CD4-positive, CD25-positive, alpha-beta regulatory T cell (primary cell): ENCODE measurements at regions not wholly inside any gene's neighbourhood (a gene's known extent, or its start where the extent isn't known, plus 50 kb on each side); places are given as distances from the start of the nearest gene placed in this dataset.

Experiments used
- ATAC-seq, 2 donors: fragments of 150-1000 bp; cut with Tn5 transposase; one replicate each; pipeline ENCODE4 v1.10.0; 2021; ENCODE audit warnings: low read depth in 2 of 2, moderate number of reproducible peaks in 2 of 2, moderate library complexity in 1 of 2
- DNase-seq, 3 donors: peaks; one replicate each; pipeline versions ENCODE4 v3.0.0 to v3.0.0-alpha.2; 2012 to 2022; ENCODE audit warnings: mixed read lengths in 1 of 3
- H3K27ac ChIP-seq: one replicate; pipeline ENCODE4 v1.7.0; 2013; ENCODE audit warnings: mild to moderate bottlenecking, low read length; ENCODE audit not compliant: insufficient read depth, poor library complexity, severe bottlenecking
- H3K27me3 ChIP-seq: one replicate; pipeline ENCODE4 v1.7.0; 2013; ENCODE audit warnings: low read length; ENCODE audit not compliant: control insufficient read depth, insufficient read depth
- H3K36me3 ChIP-seq: one replicate; pipeline ENCODE4 v1.7.0; 2013; ENCODE audit warnings: mild to moderate bottlenecking, low read length, moderate library complexity; ENCODE audit not compliant: control insufficient read depth, insufficient read depth
- H3K4me1 ChIP-seq: 2 replicates; pipeline ENCODE4 v1.7.0; 2013; ENCODE audit warnings: mild to moderate bottlenecking, low read length; ENCODE audit not compliant: insufficient read depth, control insufficient read depth, poor library complexity, severe bottlenecking
- H3K4me3 ChIP-seq: one replicate; pipeline ENCODE4 v1.7.0; 2013; ENCODE audit warnings: low read depth, mild to moderate bottlenecking, low read length, moderate library complexity
- H3K9me3 ChIP-seq, 2 experiments: 1 replicate in 1 of 2; 2 replicates in 1 of 2; pipeline ENCODE4 v1.7.0; 2013; ENCODE audit warnings: low read length in 2 of 2, mild to moderate bottlenecking in 1 of 2, moderate library complexity in 1 of 2; ENCODE audit not compliant: control insufficient read depth in 2 of 2
- H3K27ac Mint-ChIP-seq, 3 donors: one replicate each; pipeline ENCODE4 v1.8.0; 2020 to 2022; ENCODE audit warnings: mild to moderate bottlenecking in 3 of 3, mixed read lengths in 3 of 3, moderate library complexity in 2 of 3
- H3K27me3 Mint-ChIP-seq: one replicate; pipeline ENCODE4 v1.8.0; 2022; ENCODE audit warnings: mild to moderate bottlenecking, mixed read lengths
- H3K36me3 Mint-ChIP-seq: one replicate; pipeline ENCODE4 v1.8.0; 2020; ENCODE audit warnings: mixed read lengths
- H3K4me1 Mint-ChIP-seq, 4 donors: one replicate each; pipeline ENCODE4 v1.8.0; 2020 to 2022; ENCODE audit warnings: mixed read lengths in 4 of 4, mild to moderate bottlenecking in 1 of 4
- H3K4me3 Mint-ChIP-seq, 4 donors: one replicate each; pipeline ENCODE4 v1.8.0; 2020 to 2022; ENCODE audit warnings: mild to moderate bottlenecking in 4 of 4, mixed read lengths in 4 of 4, moderate library complexity in 3 of 4
- H3K9me3 Mint-ChIP-seq, 7 donors: one replicate each; pipeline ENCODE4 v1.8.0; 2020 to 2022; ENCODE audit warnings: mixed read lengths in 7 of 7, mild to moderate bottlenecking in 3 of 7, moderate library complexity in 2 of 7

GRCh38 chr4:64216741-64217140 is 192.5 kb downstream of the TECRL start:
- Histone ChIP-seq H3K4me3 (no peak overlapping the region), H3K36me3 (no peaks in the 10 kb centered on the region), H3K9me3 (peaks cover 5 to 8% of the 10 kb centered on the region in 2 experiments), H3K27ac (no peak overlapping the region), H3K4me1 (no peaks in the 10 kb centered on the region), H3K27me3 (no peaks in the 10 kb centered on the region)
- H3K27ac Mint-ChIP-seq: no peak overlapping the region
- peaks cover 0 to 28% (median 3%) of the 10 kb centered on the region in 7 donors for H3K9me3 Mint-ChIP-seq
- DNase-seq: no peak
- H3K27me3 Mint-ChIP-seq: no peaks in the 10 kb centered on the region
- no peaks in the 10 kb centered on the region for H3K36me3 Mint-ChIP-seq
- no peak overlapping the region for H3K4me3 Mint-ChIP-seq
- ATAC-seq: no peak
- H3K4me1 Mint-ChIP-seq: no peaks in the 10 kb centered on the region

GRCh38 chr4:64205376-64205775 is 203.9 kb downstream of the TECRL start:
- Mint-ChIP-seq H3K36me3 (no peaks in the 10 kb centered on the region), H3K4me3 (no peak overlapping the region), H3K4me1 (no peaks in the 10 kb centered on the region), H3K27ac (no peak overlapping the region), H3K27me3 (no peaks in the 10 kb centered on the region), H3K9me3 (peaks cover 0 to 18% (median 3%) of the 10 kb centered on the region in 7 donors)
- Histone ChIP-seq H3K27me3 (no peaks in the 10 kb centered on the region), H3K9me3 (no peaks in the 10 kb centered on the region), H3K4me3 (no peak overlapping the region), H3K4me1 (no peaks in the 10 kb centered on the region), H3K27ac (no peak overlapping the region), H3K36me3 (no peaks in the 10 kb centered on the region)
- no peak for ATAC-seq
- DNase-seq: no peak

- Histone ChIP-seq H3K27me3 (no peaks in the 10 kb centered on the region), H3K27ac (no peak overlapping the region), H3K36me3 (no peaks in the 10 kb centered on the region), H3K9me3 (no peaks in the 10 kb centered on the region), H3K4me1 (no peaks in the 10 kb centered on the region), H3K4me3 (no peak overlapping the region)
- Mint-ChIP-seq H3K4me1 (no peaks in the 10 kb centered on the region), H3K27me3 (no peaks in the 10 kb centered on the region), H3K4me3 (no peak overlapping the region), H3K27ac (no peak overlapping the region), H3K9me3 (peaks cover 0 to 27% (median 4%) of the 10 kb centered on the region in 7 donors), H3K36me3 (no peaks in the 10 kb centered on the region)
- DNase-seq (no peak), ATAC-seq (no peak)
These were observed 209.2 kb downstream of the TECRL start for GRCh38 chr4:64200001-64200555.

- Mint-ChIP-seq H3K27me3 (no peaks in the 10 kb centered on the region), H3K4me3 (no peak overlapping the region), H3K4me1 (no peaks in the 10 kb centered on the region), H3K27ac (no peak overlapping the region), H3K9me3 (peaks cover 0 to 27% (median 4%) of the 10 kb centered on the region in 7 donors), H3K36me3 (no peaks in the 10 kb centered on the region)
- Histone ChIP-seq H3K27ac (no peak overlapping the region), H3K9me3 (peaks cover 0 to 3% of the 10 kb centered on the region in 2 experiments), H3K4me3 (no peak overlapping the region), H3K27me3 (no peaks in the 10 kb centered on the region), H3K36me3 (no peaks in the 10 kb centered on the region), H3K4me1 (no peaks in the 10 kb centered on the region)
- ATAC-seq: no peak
- DNase-seq: no peak
These were observed 213.7 kb downstream of the TECRL start for GRCh38 chr4:64195582-64195981.

- no peak overlapping the region for H3K4me3 ChIP-seq
- H3K4me1 ChIP-seq: no peaks in the 10 kb centered on the region
- no peaks in the 10 kb centered on the region for H3K27me3 Mint-ChIP-seq
- DNase-seq (no peak), ATAC-seq (no peak)
- no peaks in the 10 kb centered on the region for H3K4me1 Mint-ChIP-seq
- H3K4me3 Mint-ChIP-seq: no peak overlapping the region
- H3K9me3 Mint-ChIP-seq: peaks cover 0 to 25% (median 4%) of the 10 kb centered on the region in 7 donors
- no peaks in the 10 kb centered on the region for H3K36me3 ChIP-seq
- H3K27ac Mint-ChIP-seq: no peak overlapping the region
- H3K27ac ChIP-seq: no peak overlapping the region
- peaks cover 0 to 3% of the 10 kb centered on the region in 2 experiments for H3K9me3 ChIP-seq
- H3K27me3 ChIP-seq: no peaks in the 10 kb centered on the region
- H3K36me3 Mint-ChIP-seq: no peaks in the 10 kb centered on the region
These were observed 216.4 kb downstream of the TECRL start for GRCh38 chr4:64192731-64193412.

GRCh38 chr4:64174247-64174882 is 234.9 kb downstream of the TECRL start:
- no peak for DNase-seq

GRCh38 chr4:64166365-64166764 is 242.9 kb downstream of the TECRL start:
- H3K4me1 Mint-ChIP-seq: no peaks in the 10 kb centered on the region
- H3K36me3 Mint-ChIP-seq: no peaks in the 10 kb centered on the region
- H3K4me1 ChIP-seq: no peaks in the 10 kb centered on the region
- H3K9me3 ChIP-seq: no peaks in the 10 kb centered on the region
- no peak overlapping the region for H3K4me3 ChIP-seq
- H3K4me3 Mint-ChIP-seq: no peak overlapping the region
- no peak overlapping the region for H3K27ac Mint-ChIP-seq
- H3K9me3 Mint-ChIP-seq: peaks cover 0 to 7% (median 1%) of the 10 kb centered on the region in 7 donors
- H3K27me3 Mint-ChIP-seq: no peaks in the 10 kb centered on the region
- H3K27ac ChIP-seq: no peak overlapping the region
- ATAC-seq (no peak), DNase-seq (no peak)
- no peaks in the 10 kb centered on the region for H3K27me3 ChIP-seq
- no peaks in the 10 kb centered on the region for H3K36me3 ChIP-seq

More at GRCh38 chr4:64174247-64174882, 234.9 kb downstream of the TECRL start:
- Mint-ChIP-seq H3K27me3 (no peaks in the 10 kb centered on the region), H3K36me3 (no peaks in the 10 kb centered on the region), H3K4me1 (no peaks in the 10 kb centered on the region), H3K4me3 (no peak overlapping the region), H3K9me3 (peaks cover 0 to 9% (median 0%) of the 10 kb centered on the region in 7 donors), H3K27ac (no peak overlapping the region)
- ATAC-seq: no peak
- Histone ChIP-seq H3K4me1 (no peaks in the 10 kb centered on the region), H3K36me3 (no peaks in the 10 kb centered on the region), H3K9me3 (peaks cover 0 to 6% of the 10 kb centered on the region in 2 experiments), H3K27ac (no peak overlapping the region), H3K27me3 (no peaks in the 10 kb centered on the region), H3K4me3 (no peak overlapping the region)
